Amniotic epithelial cell (primary cell): ENCODE measurements at regions not wholly inside any gene's neighbourhood (a gene's known extent, or its start where the extent isn't known, plus 50 kb on each side); places are given as distances from the start of the nearest gene placed in this dataset.

ENCODE experiments used
- DNase-seq: peaks from one replicate; pipeline ENCODE4 v3.0.0-alpha.2; 2010; ENCODE audit warnings: low read depth

GRCh38 chr12:59044791-59045190, 124.5 kb upstream of the LRIG3 start:
- DNase-seq = no peak

DNA sequence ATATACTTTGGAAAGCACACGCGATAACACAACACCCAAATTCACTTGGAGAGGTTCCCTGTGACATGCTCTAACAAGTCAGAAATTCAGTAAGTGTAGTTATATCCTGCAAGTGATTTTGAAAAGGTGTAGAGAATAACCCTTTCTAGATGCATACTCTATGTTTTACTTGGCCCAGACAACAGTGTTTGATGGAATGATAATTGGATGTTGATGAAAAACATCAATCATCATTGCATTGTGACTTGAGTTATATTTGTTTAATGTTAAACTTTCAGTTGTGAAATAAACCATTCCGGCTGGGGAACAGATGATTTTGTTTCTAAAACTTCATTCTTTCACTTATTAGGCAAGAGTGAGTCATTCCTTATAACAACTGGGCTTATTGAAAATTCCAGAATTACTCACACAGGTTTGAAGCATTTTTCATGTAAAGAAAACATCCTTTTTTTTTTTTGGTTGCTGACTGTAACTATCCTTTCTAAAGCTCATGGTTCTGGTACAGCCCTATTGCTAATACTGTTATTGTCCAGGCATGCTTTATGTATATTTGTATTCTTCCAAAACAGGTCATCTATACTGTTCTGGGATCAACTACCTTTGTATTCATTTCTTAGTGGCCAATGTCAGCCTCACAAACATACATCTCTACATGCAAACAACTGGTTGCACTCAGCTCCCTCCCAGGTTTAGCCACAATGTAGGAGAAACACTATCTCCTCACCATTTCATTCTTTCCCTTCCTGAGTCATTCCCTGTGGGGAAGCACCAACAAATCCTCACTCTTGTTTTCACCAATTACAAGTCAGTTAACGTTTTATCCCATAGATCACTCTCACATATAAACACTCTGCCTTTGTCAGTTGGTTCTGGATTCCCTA, 121.2 kb upstream of the LRIG3 start:
- peak; percentile 96 for DNase-seq

DNA sequence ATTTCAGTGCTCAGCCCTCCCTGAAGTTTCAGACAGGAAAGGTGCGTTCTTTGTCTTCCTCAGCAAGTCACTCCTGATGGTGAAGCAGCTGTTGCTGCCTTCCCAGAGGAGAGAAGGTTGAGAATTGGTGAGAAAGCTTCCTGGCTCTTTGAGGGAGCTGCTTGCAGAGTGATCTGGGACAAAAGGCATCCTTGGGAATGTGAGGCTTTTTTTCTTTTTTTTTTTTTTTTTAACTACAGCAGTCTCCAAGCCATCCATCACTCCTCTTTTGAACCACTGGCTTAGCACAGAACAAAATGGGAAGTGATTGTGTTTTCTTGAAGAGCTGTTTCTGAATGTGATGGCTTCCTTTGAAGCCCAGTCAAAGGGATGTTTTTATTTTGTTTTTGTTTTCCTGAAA, 120.4 kb upstream of the LRIG3 start:
- DNase-seq = peak; percentile 93

DNA sequence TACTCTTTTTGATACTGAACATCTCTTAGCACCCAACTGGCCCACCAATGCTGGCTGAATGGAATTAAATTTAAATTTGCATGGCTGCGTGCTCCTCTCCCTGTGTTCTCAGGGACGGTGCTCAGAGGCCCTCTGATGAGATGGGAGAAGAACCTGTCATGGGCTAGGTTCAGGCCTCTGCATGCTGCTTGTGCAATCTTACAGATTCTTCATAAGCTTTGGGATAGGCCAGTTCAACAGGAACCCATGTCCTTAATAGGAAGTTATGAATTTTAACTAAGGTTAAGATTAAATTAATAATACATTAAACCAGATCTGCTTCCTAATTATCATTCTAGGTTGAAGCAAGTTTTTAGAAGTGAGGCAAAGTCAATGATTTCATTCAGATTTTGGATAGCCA, 119.7 kb upstream of the LRIG3 start:
- peak; percentile 40 for DNase-seq

GRCh38 chr12:59039005-59039404, 118.7 kb upstream of the LRIG3 start:
- no peak for DNase-seq

DNA sequence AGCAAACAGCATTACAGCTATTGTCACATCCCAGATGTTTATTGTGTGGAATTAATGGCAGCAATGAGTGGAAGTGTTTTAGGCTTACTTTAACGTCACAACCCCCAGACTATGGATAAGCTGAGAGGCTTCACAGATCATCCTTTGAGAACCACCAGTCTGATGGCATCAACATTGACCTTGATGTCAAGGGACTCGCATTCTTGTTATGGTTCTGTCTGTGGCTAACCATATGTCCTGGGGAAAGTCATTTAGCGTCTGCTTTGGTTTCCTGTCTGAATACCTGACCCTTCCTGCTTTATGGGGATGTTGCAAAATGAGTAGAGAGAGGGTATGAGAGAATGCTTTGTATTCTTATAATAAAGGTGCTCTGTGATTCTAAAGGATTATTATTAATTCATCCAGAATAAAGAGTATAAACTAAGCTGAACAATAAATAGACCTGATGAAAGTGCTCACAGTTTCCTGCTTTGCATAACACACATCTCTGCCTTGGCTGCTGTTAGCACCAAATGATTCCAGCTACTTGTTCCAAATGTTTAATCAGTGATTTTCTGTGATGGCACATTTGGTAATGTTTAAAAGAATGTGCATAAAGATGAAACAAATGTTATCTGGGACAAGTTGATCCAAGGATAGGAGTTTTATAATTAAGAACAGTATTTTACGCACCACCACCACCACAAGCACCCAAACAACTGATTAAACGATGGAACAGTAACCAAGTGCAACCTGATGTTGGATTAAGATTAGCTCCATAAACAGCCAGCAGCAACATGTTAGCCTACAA, 116.9 kb upstream of the LRIG3 start:
- peak; percentile 72 for DNase-seq

GRCh38 chr12:59036347-59036746, 116.0 kb upstream of the LRIG3 start:
- DNase-seq = peak; percentile 9

DNA sequence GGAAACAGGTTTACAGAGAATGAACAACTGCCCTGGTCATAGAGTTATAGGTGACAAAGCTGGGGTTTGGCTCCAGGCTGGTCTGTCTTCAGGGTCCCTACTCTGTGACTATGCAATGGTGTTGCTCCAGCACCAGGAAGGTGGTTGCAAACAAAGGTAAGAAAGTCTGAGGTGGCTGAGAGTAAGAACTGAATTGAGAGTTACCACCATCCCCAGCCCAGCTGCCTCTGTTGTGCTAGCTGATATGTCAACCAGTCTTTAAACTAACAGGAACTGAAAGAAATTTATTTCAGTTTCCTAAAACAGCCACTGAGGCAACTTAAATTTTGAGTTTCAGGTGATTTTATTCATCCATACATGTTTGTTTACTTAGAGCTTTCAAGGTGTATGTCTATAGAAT, 111.0 kb upstream of the LRIG3 start:
- no peak for DNase-seq

DNA sequence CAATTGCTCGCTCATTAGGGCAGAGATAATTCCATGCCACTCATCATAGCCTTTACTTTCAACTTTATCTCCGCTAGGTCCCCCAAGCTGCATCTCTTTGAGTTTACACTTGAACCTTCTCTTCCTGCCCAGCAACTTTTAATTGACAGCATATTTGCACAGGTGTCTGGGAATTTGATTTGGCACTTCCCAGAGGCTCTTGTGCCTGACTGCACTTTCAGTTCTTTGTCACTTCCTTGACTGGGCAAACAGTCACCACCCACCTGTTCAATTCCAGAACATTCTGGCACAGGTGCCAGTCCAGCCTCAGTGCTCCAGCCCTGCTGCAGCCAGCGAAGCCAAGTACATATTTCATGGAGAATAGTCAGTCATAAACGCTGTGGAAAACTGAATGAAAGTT, 110.1 kb upstream of the LRIG3 start:
- no peak for DNase-seq

- DNase-seq = no peak
Measured at GRCh38 chr12:59027199-59027598, 106.9 kb upstream of the LRIG3 start.

- no peak for DNase-seq
Measured at GRCh38 chr12:59023861-59024424, 103.6 kb upstream of the LRIG3 start.

- no peak for DNase-seq
Measured at GRCh38 chr12:59020073-59020946, 100.0 kb upstream of the LRIG3 start.

DNA sequence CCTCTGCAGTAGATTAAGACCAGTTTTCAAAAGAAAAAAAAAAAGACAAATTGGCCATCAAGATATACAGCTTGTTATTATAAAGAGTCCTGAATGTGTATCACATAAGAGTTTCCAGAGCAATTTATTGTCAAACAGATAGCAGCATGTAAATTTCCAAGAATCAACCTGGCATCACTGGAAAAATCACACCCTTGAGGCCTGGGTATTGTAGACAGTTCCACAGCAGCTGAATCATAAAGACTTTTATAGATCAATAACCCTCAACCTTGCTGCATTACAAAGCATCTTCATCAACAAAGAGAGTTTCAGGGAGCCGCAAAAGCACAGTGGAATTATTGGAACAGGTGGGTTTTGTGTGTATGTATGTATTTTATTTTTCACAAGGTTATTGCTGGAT, 94.6 kb upstream of the LRIG3 start:
- no peak for DNase-seq

GRCh38 chr12:59010941-59011340, 90.6 kb upstream of the LRIG3 start:
- DNase-seq = no peak

DNA sequence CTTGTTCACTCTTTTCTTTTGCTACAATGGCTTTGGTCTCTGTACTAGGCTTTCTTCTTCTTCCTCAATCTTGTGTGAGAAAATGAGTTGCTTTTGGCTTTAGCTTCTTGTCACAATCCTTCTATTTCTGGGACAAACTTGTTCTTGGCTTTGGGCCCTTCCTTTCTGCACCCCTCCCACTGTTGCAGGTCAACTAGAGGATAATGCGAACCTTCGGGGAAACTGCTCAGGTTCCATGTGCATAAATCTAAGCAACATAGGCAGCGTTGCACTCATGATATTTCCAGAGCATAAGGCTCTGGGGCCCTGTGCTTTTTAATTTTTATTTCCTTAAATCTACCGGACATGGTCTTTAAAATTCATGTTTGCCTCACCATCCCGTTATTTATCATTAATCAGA, 89.8 kb upstream of the LRIG3 start:
- no peak for DNase-seq

DNA sequence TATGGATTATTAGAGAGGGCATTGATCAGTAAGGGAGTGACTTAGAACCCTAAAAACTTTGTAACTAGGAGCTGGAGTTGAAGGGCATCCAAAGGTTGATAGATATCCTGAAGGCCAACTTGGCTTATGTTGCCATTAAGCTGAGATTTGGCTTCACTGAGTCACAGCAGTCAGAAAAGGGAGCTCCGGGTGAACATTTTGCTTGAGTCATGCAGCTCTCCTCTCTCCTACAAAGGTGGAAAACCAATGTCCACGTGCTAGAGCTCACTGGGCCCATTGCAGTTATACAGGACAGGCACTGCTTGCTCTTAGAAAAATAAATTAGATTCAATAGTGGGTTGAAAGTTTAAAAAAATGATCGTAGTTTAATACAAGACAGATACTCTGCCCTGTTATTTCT, 87.3 kb upstream of the LRIG3 start:
- DNase-seq = peak; percentile 11

DNA sequence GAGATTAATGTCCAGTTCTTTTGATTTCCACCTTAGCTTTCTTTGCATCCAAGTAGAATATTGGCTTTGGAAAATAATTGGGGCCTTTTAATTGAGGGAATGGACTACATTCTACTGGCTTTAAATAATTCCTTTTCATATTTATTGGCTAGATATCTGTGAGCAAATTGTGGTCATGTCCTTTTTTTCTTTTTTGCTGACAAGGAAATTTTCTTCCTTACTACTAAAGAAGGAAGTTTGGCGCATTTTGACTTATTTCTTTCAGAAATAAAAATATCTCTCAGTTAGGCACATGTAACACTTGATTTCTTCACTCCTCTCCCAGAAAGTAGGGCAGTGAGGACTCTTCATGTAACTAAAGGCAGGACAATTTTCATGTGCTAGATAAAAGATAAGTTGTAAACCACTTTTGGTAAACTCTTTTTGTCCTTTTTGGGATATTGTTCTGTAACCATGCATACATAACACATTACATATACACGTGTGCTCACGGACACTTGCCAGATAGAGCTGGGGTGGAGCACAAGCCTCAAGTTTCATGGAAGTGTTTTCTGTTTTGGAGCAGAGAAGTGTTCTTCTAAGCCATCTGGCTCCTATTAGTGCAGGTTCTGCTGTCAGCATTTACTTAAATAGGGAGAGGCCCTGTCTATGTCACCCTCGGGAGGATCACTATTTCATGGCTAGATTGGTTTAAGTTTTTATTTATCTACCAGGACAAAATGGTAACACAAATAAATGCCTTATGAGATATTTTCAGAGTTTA, 85.1 kb upstream of the LRIG3 start:
- DNase-seq = no peak

GRCh38 chr12:59004456-59004855, 84.2 kb upstream of the LRIG3 start:
- DNase-seq = no peak

- no peak for DNase-seq
Measured at GRCh38 chr12:58995666-58996363, 75.5 kb upstream of the LRIG3 start.

DNA sequence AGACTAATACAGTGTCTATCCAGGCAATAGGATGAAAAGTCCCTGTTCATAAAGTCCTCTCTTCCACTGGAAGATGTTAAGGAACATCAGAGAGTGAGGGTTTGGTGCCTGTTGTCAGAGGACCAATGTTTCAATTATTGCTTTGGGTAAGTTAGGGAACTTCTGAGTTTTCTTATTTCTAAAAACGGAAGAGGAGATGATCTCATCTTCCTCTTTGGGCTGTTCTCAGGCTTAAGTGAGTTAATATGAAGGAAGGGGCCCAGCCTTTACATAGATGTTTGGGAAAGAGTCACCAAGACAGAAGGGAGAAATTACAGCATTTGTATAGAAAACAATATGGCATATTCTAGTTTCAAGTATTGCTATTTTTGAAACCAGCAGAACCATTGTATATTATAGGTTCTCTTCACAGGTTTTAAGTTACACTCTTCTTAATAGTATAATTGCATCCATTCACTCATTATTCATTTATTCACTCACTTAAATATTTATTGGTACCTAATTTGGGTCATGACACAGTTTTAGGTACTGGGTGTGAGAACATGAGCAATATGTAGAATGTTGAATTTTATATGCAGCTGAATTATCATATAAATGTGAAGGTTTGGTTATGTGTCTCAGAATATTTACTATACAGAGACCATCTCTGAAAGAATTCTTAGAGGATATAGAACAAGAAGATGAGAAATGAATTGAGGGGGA, 68.5 kb upstream of the LRIG3 start:
- DNase-seq = no peak
